H1 (cell line): ENCODE measurements at regions not wholly inside any gene's neighbourhood (a gene's known extent, or its start where the extent isn't known, plus 50 kb on each side); places are given as distances from the start of the nearest gene placed in this dataset.

Experiments
- CTCF ChIA-PET: fragments of 300-600 bp; sonication (Branson Sonifier 250); formaldehyde crosslinking; loops from one replicate; lab custom pipeline; 2021; ENCODE audit not compliant: partially characterized antibody; lab: Charles Lee
- POLR2A ChIA-PET: fragments of 300-600 bp; sonication (Branson Sonifier 250); formaldehyde crosslinking; loops from one replicate; lab custom pipeline; 2021; ENCODE audit warnings: inconsistent platforms; ENCODE audit not compliant: partially characterized antibody; lab: Charles Lee
- DNase-seq, 2 experiments: peaks; one replicate each; pipeline versions ENCODE4 v3.0.0 to v3.0.0-alpha.2; 2010 to 2022; ENCODE audit warnings: low spot score in 2 of 2, low read depth in 1 of 2, mixed read lengths in 1 of 2
- FAIRE-seq: peaks from 2 replicates; lab custom pipeline; 2011; peaks lifted over from hg19 to GRCh38; lab: Jason Lieb, UNC
- H2AFZ ChIP-seq: 2 replicates; pipeline ENCODE4 v1.8.1; 2012; ENCODE audit warnings: low read length, inconsistent platforms
- H2AK5ac ChIP-seq: 2 replicates; pipeline ENCODE4 v1.6.1; 2013; ENCODE audit warnings: low read depth, low read length
- H2BK120ac ChIP-seq: replicated peaks from 2 replicates; pipeline ENCODE3; 2013; ENCODE audit warnings: low read depth, low read length, inconsistent platforms
- H2BK12ac ChIP-seq: 2 replicates; pipeline ENCODE4 v1.6.1; 2013; ENCODE audit warnings: low read depth, low read length
- H2BK15ac ChIP-seq: 2 replicates; pipeline ENCODE4 v1.6.1; 2013; ENCODE audit warnings: low read length
- H2BK20ac ChIP-seq: 2 replicates; pipeline ENCODE4 v1.6.1; 2013; ENCODE audit warnings: low read length
- H2BK5ac ChIP-seq: 2 replicates; pipeline ENCODE4 v1.6.1; 2013; ENCODE audit warnings: low read depth, low read length
- H3K14ac ChIP-seq: 2 replicates; pipeline ENCODE4 v1.6.1; 2013; ENCODE audit warnings: inconsistent platforms; ENCODE audit not compliant: insufficient read length
- H3K18ac ChIP-seq: 2 replicates; pipeline ENCODE4 v1.6.1; 2013; ENCODE audit warnings: low read length; ENCODE audit errors: extremely low read depth
- H3K23ac ChIP-seq: 2 replicates; pipeline ENCODE4 v1.6.1; 2013; ENCODE audit warnings: inconsistent platforms; ENCODE audit not compliant: insufficient read length
- H3K23me2 ChIP-seq: 2 replicates; pipeline ENCODE4 v1.6.1; 2013; ENCODE audit warnings: low read depth, low read length
- H3K27ac ChIP-seq: 2 replicates; pipeline ENCODE4 v1.6.1; 2011; ENCODE audit warnings: low read depth, low read length, inconsistent platforms
- H3K27me3 ChIP-seq, 4 experiments: replicated peaks in 1 of 4; 1 replicate in 1 of 4; 2 replicates in 3 of 4; pipeline versions ENCODE4 v1.6.1 to v1.8.1; 2011 to 2013; ENCODE audit warnings: low read length in 3 of 4, mild to moderate bottlenecking in 3 of 4, inconsistent platforms in 2 of 4, mixed read lengths in 2 of 4, moderate library complexity in 1 of 4; ENCODE audit not compliant: control insufficient read depth in 3 of 4, insufficient read depth in 3 of 4; ENCODE audit errors: extremely low read depth in 1 of 4
- H3K36me3 ChIP-seq, 4 experiments: 2 replicates each; pipeline versions ENCODE4 v1.6.1 to v1.8.1; 2011 to 2013; ENCODE audit warnings: mild to moderate bottlenecking in 4 of 4, low read length in 3 of 4, moderate library complexity in 2 of 4, control low read depth in 1 of 4, inconsistent platforms in 1 of 4; ENCODE audit not compliant: insufficient read depth in 4 of 4, control insufficient read depth in 2 of 4
- H3K4ac ChIP-seq: replicated peaks from 2 replicates; pipeline ENCODE3; 2013; ENCODE audit warnings: low read length, low read depth, mixed read lengths, inconsistent platforms; ENCODE audit not compliant: insufficient read length
- H3K4me1 ChIP-seq, 4 experiments: replicated peaks in 1 of 4; 1 replicate in 1 of 4; 2 replicates in 3 of 4; pipeline versions ENCODE4 v1.6.1 to v1.8.1; 2011 to 2013; ENCODE audit warnings: low read length in 3 of 4, inconsistent platforms in 2 of 4, mixed read lengths in 1 of 4; ENCODE audit not compliant: insufficient read depth in 4 of 4, control insufficient read depth in 3 of 4
- H3K4me2 ChIP-seq, 2 experiments: 2 replicates each; pipeline versions ENCODE4 v1.6.1 to v1.8.1; 2011 to 2013; ENCODE audit warnings: low read depth in 2 of 2, low read length in 2 of 2, control low read depth in 1 of 2, inconsistent platforms in 1 of 2, mild to moderate bottlenecking in 1 of 2; ENCODE audit not compliant: insufficient read depth in 1 of 2
- H3K4me3 ChIP-seq, 4 experiments: fragments of 200-600, 300-600 bp in 1 of 4; sonication (generic), shearing (Covaris generic), sonication (Bioruptor Twin) in 1 of 4; 2 replicates each; pipeline versions ENCODE4 v1.5.1 to v1.8.1; 2011 to 2016; ENCODE audit warnings: low read length in 4 of 4, low read depth in 3 of 4, control low read depth in 2 of 4, inconsistent platforms in 2 of 4, mild to moderate bottlenecking in 2 of 4, mixed read lengths in 1 of 4, moderate library complexity in 1 of 4; ENCODE audit not compliant: insufficient read depth in 2 of 4; ENCODE audit errors: extremely low read depth in 1 of 4
- H3K56ac ChIP-seq: replicated peaks from 2 replicates; pipeline ENCODE3; 2013; ENCODE audit warnings: low read depth, mild to moderate bottlenecking, mixed read lengths, low read length, inconsistent platforms; ENCODE audit not compliant: insufficient read length
- H3K79me1 ChIP-seq: 2 replicates; pipeline ENCODE4 v1.6.1; 2013; ENCODE audit warnings: low read depth, low read length, control low read depth
- H3K79me2 ChIP-seq, 2 experiments: 2 replicates each; pipeline versions ENCODE4 v1.6.1 to v1.8.1; 2012 to 2013; ENCODE audit warnings: low read length in 2 of 2, mild to moderate bottlenecking in 2 of 2, inconsistent platforms in 1 of 2; ENCODE audit not compliant: insufficient read depth in 2 of 2, control insufficient read depth in 1 of 2
- H3K9ac ChIP-seq, 4 experiments: replicated peaks in 1 of 4; 1 replicate in 1 of 4; 2 replicates in 3 of 4; pipeline versions ENCODE4 v1.6.1 to v1.8.1; 2011 to 2013; ENCODE audit warnings: low read depth in 3 of 4, low read length in 3 of 4, control low read depth in 2 of 4, mild to moderate bottlenecking in 2 of 4, moderate library complexity in 2 of 4, inconsistent platforms in 1 of 4; ENCODE audit errors: extremely low read depth in 1 of 4
- H3K9me3 ChIP-seq, 2 experiments: 2 replicates each; pipeline versions ENCODE4 v1.6.1 to v1.8.1; 2012 to 2013; ENCODE audit warnings: mild to moderate bottlenecking in 2 of 2, moderate library complexity in 2 of 2, control low read depth in 1 of 2, inconsistent platforms in 1 of 2, low read depth in 1 of 2, low read length in 1 of 2, mixed read lengths in 1 of 2; ENCODE audit not compliant: insufficient read depth in 2 of 2
- H4K20me1 ChIP-seq, 2 experiments: replicated peaks in 1 of 2; 2 replicates each; pipeline versions ENCODE3 to v1.8.1; 2011 to 2013; ENCODE audit warnings: inconsistent platforms in 2 of 2, low read length in 2 of 2, mild to moderate bottlenecking in 1 of 2; ENCODE audit not compliant: insufficient read depth in 2 of 2, control insufficient read depth in 1 of 2
- H4K5ac ChIP-seq: 2 replicates; pipeline ENCODE4 v1.6.1; 2013; ENCODE audit warnings: low read length, low read depth, mixed read lengths, inconsistent platforms; ENCODE audit not compliant: insufficient read length
- H4K8ac ChIP-seq: 2 replicates; pipeline ENCODE4 v1.8.0; 2013; ENCODE audit warnings: mild to moderate bottlenecking, moderate library complexity, low read length, inconsistent platforms; ENCODE audit not compliant: insufficient read depth; ENCODE audit errors: extremely low read depth
- H4K91ac ChIP-seq: replicated peaks from 2 replicates; pipeline ENCODE3; 2013; ENCODE audit warnings: low read length, mixed read lengths, inconsistent platforms; ENCODE audit not compliant: insufficient read length
- CBX5 ChIP-seq: fragments of 300-800, 300-1000 bp; sonication (generic); IDR thresholded peaks from 2 replicates; pipeline ENCODE4 v1.7.1; 2016; ENCODE audit warnings: antibody characterized with exemption, low read length, low read depth
- CREB1 ChIP-seq: IDR thresholded peaks from 2 replicates; pipeline ENCODE4 v1.6.1; 2012; ENCODE audit warnings: inconsistent platforms
- GABPA ChIP-seq: IDR thresholded peaks from 2 replicates; pipeline ENCODE4 v1.6.1; 2011; ENCODE audit warnings: mild to moderate bottlenecking, low read length, moderate library complexity, borderline replicate concordance; ENCODE audit not compliant: insufficient read depth
- KDM1A ChIP-seq: fragments of 200-600, 300-600 bp; sonication (generic); IDR thresholded peaks from 2 replicates; pipeline ENCODE4 v1.7.1; 2016; ENCODE audit warnings: mild to moderate bottlenecking, low read length, borderline replicate concordance
- KDM4A ChIP-seq: IDR thresholded peaks from one replicate; pipeline ENCODE4 v1.7.1; 2012; ENCODE audit warnings: low read depth, mild to moderate bottlenecking, moderate library complexity, low read length, inconsistent platforms; ENCODE audit not compliant: severe bottlenecking
- NRF1 ChIP-seq: IDR thresholded peaks from 2 replicates; pipeline ENCODE4 v1.6.1; 2011; ENCODE audit warnings: mild to moderate bottlenecking, low read depth, low read length, improper control_type of control experiment
- POLR2AphosphoS5 ChIP-seq: IDR thresholded peaks from 2 replicates; pipeline ENCODE4 v1.6.1; 2011; ENCODE audit warnings: low read depth, low read length
- POU5F1 ChIP-seq: IDR thresholded peaks from 2 replicates; pipeline ENCODE4 v1.6.1; 2011; ENCODE audit warnings: low read depth, mild to moderate bottlenecking, low read length, moderate library complexity
- RNF2 ChIP-seq: fragments of 200-900, 300-1000 bp; sonication (generic); IDR thresholded peaks from 2 replicates; pipeline ENCODE4 v1.7.1; 2016; ENCODE audit warnings: borderline replicate concordance, low read depth, mild to moderate bottlenecking, antibody characterized with exemption, low read length; ENCODE audit not compliant: poor library complexity, severe bottlenecking; ENCODE audit errors: missing control alignments
- RXRA ChIP-seq: IDR thresholded peaks from 2 replicates; pipeline ENCODE4 v1.6.1; 2011; ENCODE audit warnings: low read depth, mild to moderate bottlenecking, low read length, moderate library complexity; ENCODE audit not compliant: insufficient read depth
- SIRT6 ChIP-seq: IDR thresholded peaks from one replicate; pipeline ENCODE4 v1.7.1; 2012; ENCODE audit warnings: low read length, inconsistent platforms
- TBP ChIP-seq: IDR thresholded peaks from 2 replicates; pipeline ENCODE4 v1.6.1; 2011; ENCODE audit warnings: low read depth, low read length, improper control_type of control experiment
- TEAD4 ChIP-seq: IDR thresholded peaks from 2 replicates; pipeline ENCODE4 v1.6.1; 2012; ENCODE audit warnings: low read depth, low read length, inconsistent platforms, mixed read lengths
- USF2 ChIP-seq: IDR thresholded peaks from 2 replicates; pipeline ENCODE4 v1.6.1; 2011; ENCODE audit warnings: low read length, improper control_type of control experiment
- WGBS, 2 experiments: shearing (Covaris generic) in 1 of 2; methylation state at CpG; one replicate each; pipeline versions ENCODE4 v1.1.6 to v1.1.7; 2013 to 2015; ENCODE audit warnings: low lambda C conversion rate in 2 of 2, mixed read lengths in 2 of 2, inconsistent platforms in 1 of 2, low coverage in 1 of 2, missing lambda C conversion rate in 1 of 2; ENCODE audit not compliant: insufficient replicate concordance in 2 of 2, insufficient coverage in 1 of 2, insufficient read length in 1 of 2; ENCODE audit errors: extremely low coverage in 1 of 2, missing lambda C conversion rate in 1 of 2; 5-methylcytosine and 5-hydroxymethylcytosine counted together

GRCh38 chr3:64974401-64974800 lies 286.6 kb upstream of the ADAMTS9 start:
- Histone ChIP-seq H3K79me1 (no peaks in the 10 kb centered on the region), H3K18ac (no peak overlapping the region), H2BK15ac (no peak overlapping the region), H2BK5ac (no peak overlapping the region), H4K5ac (no peak overlapping the region), H3K27me3 (no peaks in the 10 kb centered on the region), H3K4ac (no peak overlapping the region), H3K4me1 (no peaks in the 10 kb centered on the region), H4K8ac (no peak overlapping the region), H4K91ac (no peak overlapping the region), H3K14ac (no peak overlapping the region), H3K9me3 (no peaks in the 10 kb centered on the region), H2BK20ac (no peak overlapping the region), H2AK5ac (no peak overlapping the region), H3K4me2 (no peak overlapping the region), H3K23me2 (no peaks in the 10 kb centered on the region), H2BK12ac (no peak overlapping the region), H3K36me3 (no peaks in the 10 kb centered on the region), H3K23ac (no peak overlapping the region), H3K79me2 (no peaks in the 10 kb centered on the region), H3K27ac (no peak overlapping the region), H4K20me1 (no peaks in the 10 kb centered on the region), H3K56ac (no peak overlapping the region), H3K9ac (no peak overlapping the region), H2AFZ (no peak overlapping the region), H2BK120ac (no peak overlapping the region), H3K4me3 (no peak overlapping the region)
- ChIA-PET CTCF (interaction anchor here (1.6 kb wide), 1 partner anchor 9 kb away, joined by 4 read pairs; no protein-coding TSS in a partner anchor), POLR2A (interaction anchor here (0.6 kb wide), 1 partner anchor 53 kb away, joined by 4 read pairs; no protein-coding TSS in a partner anchor)
- WGBS, 2 experiments: 88% methylated on average over 5 of the region's 5 CpGs; no CpG with 5 or more reads in 1 of the 2 experiments
- FAIRE-seq: no peak
- no peak for DNase-seq
- TF ChIP-seq TBP: no peak
- no peak for TF ChIP-seq RXRA
- no peak for TF ChIP-seq POLR2AphosphoS5
- no peak for TF ChIP-seq SIRT6
- TF ChIP-seq USF2: no peak
- TF ChIP-seq CREB1: no peak
- no peak for TF ChIP-seq GABPA
- TF ChIP-seq NRF1: no peak
- no peak for TF ChIP-seq RNF2
- no peak for TF ChIP-seq POU5F1
- no peak for TF ChIP-seq CBX5
- TF ChIP-seq TEAD4: no peak
- no peak for TF ChIP-seq KDM1A
- no peak for TF ChIP-seq KDM4A
